GM23338 (cell line): ENCODE measurements at regions not wholly inside any gene's neighbourhood (a gene's known extent, or its start where the extent isn't known, plus 50 kb on each side); places are given as distances from the start of the nearest gene placed in this dataset.

Experiments
- ATAC-seq: fragments of 200-7000 bp; cut with Tn5 transposase; 3 replicates; pipeline ENCODE4 v1.9.1; 2020
- DNase-seq: peaks from one replicate; pipeline ENCODE4 v3.0.0-alpha.2; 2015; ENCODE audit warnings: low spot score
- H2AFZ ChIP-seq: fragments of 200-600 bp; sonication (generic); 2 replicates; pipeline ENCODE4 v1.8.0; 2016; ENCODE audit warnings: antibody characterized with exemption, mild to moderate bottlenecking, moderate library complexity
- H3F3A ChIP-seq: fragments of 200-600 bp; sonication (generic); replicated peaks from 2 replicates; pipeline ENCODE4 v1.8.0; 2017; ENCODE audit warnings: antibody characterized with exemption, mixed run types, low read depth
- H3K27ac ChIP-seq: fragments of 200-600 bp; sonication (generic); 2 replicates; pipeline ENCODE4 v1.6.1; 2016; ENCODE audit warnings: low read depth
- H3K27me3 ChIP-seq: fragments of 200-600 bp; sonication (generic); 2 replicates; pipeline ENCODE4 v1.8.0; 2016; ENCODE audit warnings: mild to moderate bottlenecking, mixed run types, moderate library complexity; ENCODE audit not compliant: insufficient read depth
- H3K36me3 ChIP-seq: fragments of 200-600 bp; sonication (generic); 2 replicates; pipeline ENCODE4 v1.8.0; 2016; ENCODE audit warnings: mild to moderate bottlenecking; ENCODE audit not compliant: insufficient read depth
- H3K4me1 ChIP-seq: fragments of 200-600 bp; sonication (generic); 2 replicates; pipeline ENCODE4 v1.8.0; 2016; ENCODE audit warnings: mild to moderate bottlenecking, moderate library complexity; ENCODE audit not compliant: insufficient read depth
- H3K4me2 ChIP-seq: fragments of 200-600 bp; sonication (generic); 2 replicates; pipeline ENCODE4 v1.7.1; 2017; ENCODE audit warnings: mixed run types
- H3K4me3 ChIP-seq: fragments of 200-600 bp; sonication (generic); 2 replicates; pipeline ENCODE4 v1.6.1; 2016; ENCODE audit warnings: mixed run types
- H3K79me2 ChIP-seq: fragments of 200-600 bp; sonication (generic); replicated peaks from 2 replicates; pipeline ENCODE4 v1.8.0; 2017; ENCODE audit warnings: mild to moderate bottlenecking; ENCODE audit not compliant: insufficient read depth
- H3K9me2 ChIP-seq: fragments of 200-600 bp; sonication (generic); 2 replicates; pipeline ENCODE4 v1.8.0; 2017; ENCODE audit not compliant: insufficient read depth
- H4K20me1 ChIP-seq: fragments of 200-600 bp; sonication (generic); replicated peaks from 2 replicates; pipeline ENCODE4 v1.8.0; 2017; ENCODE audit warnings: mild to moderate bottlenecking; ENCODE audit not compliant: insufficient read depth
- H3K27ac Mint-ChIP-seq: 2 replicates; pipeline ENCODE4 v1.8.0; 2020; ENCODE audit warnings: inconsistent platforms, mild to moderate bottlenecking, moderate library complexity, mixed read lengths
- H3K27me3 Mint-ChIP-seq: 3 replicates; pipeline ENCODE4 v1.8.0; 2022; ENCODE audit warnings: low read depth, mild to moderate bottlenecking, moderate library complexity, mixed read lengths, inconsistent platforms; ENCODE audit not compliant: insufficient read depth, poor library complexity
- H3K36me3 Mint-ChIP-seq: 3 replicates; pipeline ENCODE4 v1.8.0; 2021; ENCODE audit warnings: low read depth, mild to moderate bottlenecking, inconsistent platforms, moderate library complexity, mixed read lengths
- H3K4me1 Mint-ChIP-seq: 3 replicates; pipeline ENCODE4 v1.8.0; 2020; ENCODE audit warnings: mild to moderate bottlenecking, inconsistent platforms, mixed read lengths
- H3K4me3 Mint-ChIP-seq: 3 replicates; pipeline ENCODE4 v1.8.0; 2021; ENCODE audit warnings: moderate library complexity, mild to moderate bottlenecking, inconsistent platforms, mixed read lengths
- H3K9me3 Mint-ChIP-seq: 3 replicates; pipeline ENCODE4 v1.8.0; 2020; ENCODE audit warnings: moderate library complexity, mild to moderate bottlenecking, inconsistent platforms, mixed read lengths
- CREB1 ChIP-seq: fragments of 250-450 bp; sonication (Bioruptor Pico); IDR thresholded peaks from 2 replicates; pipeline ENCODE4 v1.5.0; 2020; ENCODE audit warnings: low read depth, mild to moderate bottlenecking, moderate library complexity
- ETS1 ChIP-seq: IDR thresholded peaks from 2 replicates; pipeline ENCODE4 v1.6.1; 2016; ENCODE audit warnings: antibody characterized with exemption
- EZH2phosphoT487 ChIP-seq: fragments of 200-600 bp; sonication (generic); IDR thresholded peaks from one replicate; pipeline ENCODE4 v1.8.1; 2018; ENCODE audit warnings: antibody characterized with exemption; ENCODE audit not compliant: unreplicated experiment
- JUNB ChIP-seq: IDR thresholded peaks from one replicate; pipeline ENCODE4 v1.6.1; 2016; ENCODE audit warnings: antibody characterized with exemption; ENCODE audit not compliant: unreplicated experiment
- NANOG ChIP-seq: IDR thresholded peaks from 2 replicates; pipeline ENCODE4 v1.6.1; 2016; ENCODE audit warnings: antibody characterized with exemption, borderline replicate concordance
- POLR2AphosphoS5 ChIP-seq: IDR thresholded peaks from 2 replicates; pipeline ENCODE4 v1.6.1; 2016; ENCODE audit warnings: antibody characterized with exemption, low read depth
- STAT1 ChIP-seq: IDR thresholded peaks from one replicate; pipeline ENCODE4 v1.6.1; 2016; ENCODE audit warnings: antibody characterized with exemption; ENCODE audit not compliant: unreplicated experiment
- ZNF114 ChIP-seq: fragments of 250-450 bp; sonication (Bioruptor Pico); IDR thresholded peaks from 2 replicates; pipeline ENCODE4 v1.5.0; 2020; ENCODE audit warnings: mild to moderate bottlenecking, moderate library complexity
- ZNF331 ChIP-seq: fragments of 250-450 bp; sonication (Bioruptor Pico); IDR thresholded peaks from 2 replicates; pipeline ENCODE4 v1.5.0; 2020; ENCODE audit warnings: low read depth, mild to moderate bottlenecking, moderate library complexity
- TF ChIP-seq, protein P1 (sequence below): IDR thresholded peaks from one replicate; pipeline ENCODE4 v1.6.1; 2018; ENCODE audit warnings: antibody characterized with exemption; ENCODE audit not compliant: unreplicated experiment
- TF ChIP-seq, protein P2 (sequence below): fragments of 250-450 bp; sonication (Bioruptor Pico); IDR thresholded peaks from 2 replicates; pipeline ENCODE4 v1.5.0; 2020; ENCODE audit warnings: mild to moderate bottlenecking, moderate library complexity

DNA sequence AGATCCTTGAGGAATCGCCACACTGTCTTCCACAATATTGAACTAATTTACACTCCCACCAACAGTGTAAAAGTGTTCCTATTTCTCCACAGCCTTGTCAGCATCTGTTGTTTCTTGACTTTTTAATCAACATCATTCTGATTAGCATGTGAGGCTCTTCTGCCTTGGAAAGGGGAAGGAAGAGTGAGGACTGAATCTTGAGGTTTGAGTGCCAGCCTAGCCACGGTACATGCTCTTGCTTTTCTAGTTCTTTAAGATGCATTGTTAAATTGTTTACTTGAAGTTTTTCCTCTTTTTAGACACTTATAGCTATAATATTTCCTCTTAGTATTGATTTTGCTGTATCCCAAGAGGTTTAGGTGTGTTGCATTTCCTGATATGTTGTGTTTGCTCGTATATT is 596.1 kb downstream of the OTOL1 start (continued):
- TF ChIP-seq ZNF114 = no peak
- no peak for TF ChIP-seq JUNB
- no peak for TF ChIP-seq CREB1

DNA sequence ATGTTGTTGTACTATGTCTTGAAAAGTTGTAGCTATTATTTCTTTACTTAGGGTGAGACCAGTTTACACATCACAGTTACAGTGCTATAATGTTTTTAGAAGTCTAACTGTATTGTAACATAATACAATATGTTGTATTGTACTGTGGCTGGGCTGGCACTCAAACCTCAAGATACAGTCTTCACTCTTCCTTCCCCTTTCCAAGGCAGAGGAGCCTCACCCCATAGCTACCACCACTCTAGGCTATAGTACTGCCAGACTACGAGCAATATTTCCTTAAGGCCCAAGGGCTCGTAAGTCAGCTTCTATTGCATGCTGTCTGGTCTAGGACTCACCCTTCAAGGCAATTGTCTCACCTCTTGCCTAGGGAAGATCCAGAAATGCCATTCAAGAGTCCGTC is 597.7 kb downstream of the OTOL1 start:
- TF ChIP-seq ZNF331 (no peak), JUNB (no peak), NANOG (no peak), ETS1 (no peak), EZH2phosphoT487 (no peak), STAT1 (no peak), CREB1 (no peak), ZNF114 (no peak), POLR2AphosphoS5 (no peak)
- TF ChIP-seq, protein P1, sequence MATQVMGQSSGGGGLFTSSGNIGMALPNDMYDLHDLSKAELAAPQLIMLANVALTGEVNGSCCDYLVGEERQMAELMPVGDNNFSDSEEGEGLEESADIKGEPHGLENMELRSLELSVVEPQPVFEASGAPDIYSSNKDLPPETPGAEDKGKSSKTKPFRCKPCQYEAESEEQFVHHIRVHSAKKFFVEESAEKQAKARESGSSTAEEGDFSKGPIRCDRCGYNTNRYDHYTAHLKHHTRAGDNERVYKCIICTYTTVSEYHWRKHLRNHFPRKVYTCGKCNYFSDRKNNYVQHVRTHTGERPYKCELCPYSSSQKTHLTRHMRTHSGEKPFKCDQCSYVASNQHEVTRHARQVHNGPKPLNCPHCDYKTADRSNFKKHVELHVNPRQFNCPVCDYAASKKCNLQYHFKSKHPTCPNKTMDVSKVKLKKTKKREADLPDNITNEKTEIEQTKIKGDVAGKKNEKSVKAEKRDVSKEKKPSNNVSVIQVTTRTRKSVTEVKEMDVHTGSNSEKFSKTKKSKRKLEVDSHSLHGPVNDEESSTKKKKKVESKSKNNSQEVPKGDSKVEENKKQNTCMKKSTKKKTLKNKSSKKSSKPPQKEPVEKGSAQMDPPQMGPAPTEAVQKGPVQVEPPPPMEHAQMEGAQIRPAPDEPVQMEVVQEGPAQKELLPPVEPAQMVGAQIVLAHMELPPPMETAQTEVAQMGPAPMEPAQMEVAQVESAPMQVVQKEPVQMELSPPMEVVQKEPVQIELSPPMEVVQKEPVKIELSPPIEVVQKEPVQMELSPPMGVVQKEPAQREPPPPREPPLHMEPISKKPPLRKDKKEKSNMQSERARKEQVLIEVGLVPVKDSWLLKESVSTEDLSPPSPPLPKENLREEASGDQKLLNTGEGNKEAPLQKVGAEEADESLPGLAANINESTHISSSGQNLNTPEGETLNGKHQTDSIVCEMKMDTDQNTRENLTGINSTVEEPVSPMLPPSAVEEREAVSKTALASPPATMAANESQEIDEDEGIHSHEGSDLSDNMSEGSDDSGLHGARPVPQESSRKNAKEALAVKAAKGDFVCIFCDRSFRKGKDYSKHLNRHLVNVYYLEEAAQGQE = no peak
- TF ChIP-seq, protein P2, sequence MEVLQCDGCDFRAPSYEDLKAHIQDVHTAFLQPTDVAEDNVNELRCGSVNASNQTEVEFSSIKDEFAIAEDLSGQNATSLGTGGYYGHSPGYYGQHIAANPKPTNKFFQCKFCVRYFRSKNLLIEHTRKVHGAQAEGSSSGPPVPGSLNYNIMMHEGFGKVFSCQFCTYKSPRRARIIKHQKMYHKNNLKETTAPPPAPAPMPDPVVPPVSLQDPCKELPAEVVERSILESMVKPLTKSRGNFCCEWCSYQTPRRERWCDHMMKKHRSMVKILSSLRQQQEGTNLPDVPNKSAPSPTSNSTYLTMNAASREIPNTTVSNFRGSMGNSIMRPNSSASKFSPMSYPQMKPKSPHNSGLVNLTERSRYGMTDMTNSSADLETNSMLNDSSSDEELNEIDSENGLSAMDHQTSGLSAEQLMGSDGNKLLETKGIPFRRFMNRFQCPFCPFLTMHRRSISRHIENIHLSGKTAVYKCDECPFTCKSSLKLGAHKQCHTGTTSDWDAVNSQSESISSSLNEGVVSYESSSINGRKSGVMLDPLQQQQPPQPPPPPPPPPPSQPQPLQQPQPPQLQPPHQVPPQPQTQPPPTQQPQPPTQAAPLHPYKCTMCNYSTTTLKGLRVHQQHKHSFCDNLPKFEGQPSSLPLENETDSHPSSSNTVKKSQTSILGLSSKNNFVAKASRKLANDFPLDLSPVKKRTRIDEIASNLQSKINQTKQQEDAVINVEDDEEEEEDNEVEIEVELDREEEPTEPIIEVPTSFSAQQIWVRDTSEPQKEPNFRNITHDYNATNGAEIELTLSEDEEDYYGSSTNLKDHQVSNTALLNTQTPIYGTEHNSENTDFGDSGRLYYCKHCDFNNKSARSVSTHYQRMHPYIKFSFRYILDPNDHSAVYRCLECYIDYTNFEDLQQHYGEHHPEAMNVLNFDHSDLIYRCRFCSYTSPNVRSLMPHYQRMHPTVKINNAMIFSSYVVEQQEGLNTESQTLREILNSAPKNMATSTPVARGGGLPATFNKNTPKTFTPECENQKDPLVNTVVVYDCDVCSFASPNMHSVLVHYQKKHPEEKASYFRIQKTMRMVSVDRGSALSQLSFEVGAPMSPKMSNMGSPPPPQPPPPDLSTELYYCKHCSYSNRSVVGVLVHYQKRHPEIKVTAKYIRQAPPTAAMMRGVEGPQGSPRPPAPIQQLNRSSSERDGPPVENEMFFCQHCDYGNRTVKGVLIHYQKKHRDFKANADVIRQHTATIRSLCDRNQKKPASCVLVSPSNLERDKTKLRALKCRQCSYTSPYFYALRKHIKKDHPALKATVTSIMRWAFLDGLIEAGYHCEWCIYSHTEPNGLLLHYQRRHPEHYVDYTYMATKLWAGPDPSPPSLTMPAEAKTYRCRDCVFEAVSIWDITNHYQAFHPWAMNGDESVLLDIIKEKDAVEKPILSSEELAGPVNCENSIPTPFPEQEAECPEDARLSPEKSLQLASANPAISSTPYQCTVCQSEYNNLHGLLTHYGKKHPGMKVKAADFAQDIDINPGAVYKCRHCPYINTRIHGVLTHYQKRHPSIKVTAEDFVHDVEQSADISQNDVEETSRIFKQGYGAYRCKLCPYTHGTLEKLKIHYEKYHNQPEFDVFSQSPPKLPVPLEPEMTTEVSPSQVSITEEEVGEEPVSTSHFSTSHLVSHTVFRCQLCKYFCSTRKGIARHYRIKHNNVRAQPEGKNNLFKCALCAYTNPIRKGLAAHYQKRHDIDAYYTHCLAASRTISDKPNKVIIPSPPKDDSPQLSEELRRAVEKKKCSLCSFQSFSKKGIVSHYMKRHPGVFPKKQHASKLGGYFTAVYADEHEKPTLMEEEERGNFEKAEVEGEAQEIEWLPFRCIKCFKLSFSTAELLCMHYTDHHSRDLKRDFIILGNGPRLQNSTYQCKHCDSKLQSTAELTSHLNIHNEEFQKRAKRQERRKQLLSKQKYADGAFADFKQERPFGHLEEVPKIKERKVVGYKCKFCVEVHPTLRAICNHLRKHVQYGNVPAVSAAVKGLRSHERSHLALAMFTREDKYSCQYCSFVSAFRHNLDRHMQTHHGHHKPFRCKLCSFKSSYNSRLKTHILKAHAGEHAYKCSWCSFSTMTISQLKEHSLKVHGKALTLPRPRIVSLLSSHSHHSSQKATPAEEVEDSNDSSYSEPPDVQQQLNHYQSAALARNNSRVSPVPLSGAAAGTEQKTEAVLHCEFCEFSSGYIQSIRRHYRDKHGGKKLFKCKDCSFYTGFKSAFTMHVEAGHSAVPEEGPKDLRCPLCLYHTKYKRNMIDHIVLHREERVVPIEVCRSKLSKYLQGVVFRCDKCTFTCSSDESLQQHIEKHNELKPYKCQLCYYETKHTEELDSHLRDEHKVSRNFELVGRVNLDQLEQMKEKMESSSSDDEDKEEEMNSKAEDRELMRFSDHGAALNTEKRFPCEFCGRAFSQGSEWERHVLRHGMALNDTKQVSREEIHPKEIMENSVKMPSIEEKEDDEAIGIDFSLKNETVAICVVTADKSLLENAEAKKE (CRISPR knock-in tag) = no peak
- no peaks in the 10 kb centered on the region for H3K27me3 Mint-ChIP-seq

More for the DNA sequence above, 597.7 kb downstream of the OTOL1 start:
- no peak overlapping the region for H3K4me3 ChIP-seq
- ATAC-seq (no peak), DNase-seq (no peak)
- H3K27me3 ChIP-seq = no peaks in the 10 kb centered on the region
- H3K36me3 Mint-ChIP-seq = 0 out of 3 replicates have a peak, but pooled peaks cover 3% of the 10 kb centered on the region
- H3K9me2 ChIP-seq = 0 out of 2 replicates have a peak, but pooled peaks cover 4% of the 10 kb centered on the region
- no peak overlapping the region for H3K27ac ChIP-seq
- no peaks in the 10 kb centered on the region for H3F3A ChIP-seq
- no peak overlapping the region for H3K4me2 ChIP-seq
- no peak overlapping the region for H2AFZ ChIP-seq
- no peak overlapping the region for H3K27ac Mint-ChIP-seq
- H3K4me1 ChIP-seq = no peaks in the 10 kb centered on the region
- no peaks in the 10 kb centered on the region for H3K79me2 ChIP-seq
- H3K36me3 ChIP-seq = no peaks in the 10 kb centered on the region
- H3K9me3 Mint-ChIP-seq = peaks cover 4% of the 10 kb centered on the region; the same call in 2 of the 3 replicates
- no peaks in the 10 kb centered on the region for H4K20me1 ChIP-seq
- no peaks in the 10 kb centered on the region; the same call in 2 of the 3 replicates for H3K4me1 Mint-ChIP-seq
- H3K4me3 Mint-ChIP-seq = no peak overlapping the region
